HepG2 (cell line): ENCODE measurements at regions not wholly inside any gene's neighbourhood (a gene's known extent, or its start where the extent isn't known, plus 50 kb on each side); places are given as distances from the start of the nearest gene placed in this dataset.

Experiments used
- ATAC-seq: fragments of 200-7000 bp; cut with Tn5 transposase; 3 replicates; pipeline ENCODE4 v1.9.1; 2020; ENCODE audit warnings: mild to moderate bottlenecking, moderate library complexity
- BruUV-seq: library from RNA; stranded (reverse); fragments of 400-500 nt; replicated peaks from 2 replicates; lab custom pipeline; 2021; lab: Mats Ljungman, UMichigan
- CTCF ChIA-PET: fragments of 300-600 bp; formaldehyde crosslinking; extraction: SDS; loops from one replicate; lab custom pipeline; 2021; ENCODE audit warnings: low total read pairs, inconsistent platforms, low intra/inter-chr PET ratio; lab: Yijun Ruan, JAX
- POLR2A ChIA-PET: fragments of 350-600 bp; sonication (Branson Sonifier 250); formaldehyde crosslinking; loops from one replicate; lab custom pipeline; 2020; ENCODE audit warnings: antibody characterized with exemption, inconsistent platforms; lab: Yijun Ruan, JAX
- DNase-seq: peaks from one replicate; pipeline ENCODE4 v3.0.0-alpha.2; 2015; ENCODE audit warnings: low spot score
- FAIRE-seq: peaks from 3 replicates; lab custom pipeline; 2011; peaks lifted over from hg19 to GRCh38; lab: Jason Lieb, UNC
- H2AFZ ChIP-seq: one replicate; pipeline ENCODE4 v1.6.1; 2011; ENCODE audit warnings: low read length, inconsistent platforms
- H3K27ac ChIP-seq: fragments of 300-600 bp; 3 replicates; pipeline ENCODE4 v1.8.0; 2011; ENCODE audit warnings: mixed run types, mild to moderate bottlenecking, mixed read lengths, low read length, inconsistent platforms; ENCODE audit not compliant: insufficient read depth; ENCODE audit errors: extremely low read length
- H3K27me3 ChIP-seq, 2 experiments: fragments of 200-600 bp in 1 of 2; 2 replicates in 1 of 2; 3 replicates in 1 of 2; pipeline versions ENCODE4 v1.6.0 to v1.8.0; 2011; ENCODE audit warnings: low read length in 2 of 2, mild to moderate bottlenecking in 2 of 2, moderate library complexity in 2 of 2, inconsistent platforms in 1 of 2; ENCODE audit not compliant: insufficient read depth in 2 of 2, control insufficient read depth in 1 of 2
- H3K36me3 ChIP-seq, 2 experiments: fragments of 200-600 bp in 1 of 2; replicated peaks in 1 of 2; 2 replicates in 1 of 2; 3 replicates in 1 of 2; pipeline versions ENCODE4 v1.5.1 to v1.8.0; 2011; ENCODE audit warnings: low read length in 2 of 2, inconsistent platforms in 1 of 2; ENCODE audit not compliant: insufficient read depth in 2 of 2, control insufficient read depth in 1 of 2
- H3K4me1 ChIP-seq: 2 replicates; pipeline ENCODE4 v1.5.1; 2012; ENCODE audit warnings: low read length, inconsistent platforms; ENCODE audit not compliant: insufficient read depth
- H3K4me2 ChIP-seq: 2 replicates; pipeline ENCODE4 v1.6.0; 2011; ENCODE audit warnings: low read depth, low read length, inconsistent platforms
- H3K4me3 ChIP-seq, 3 experiments: fragments of 200-600 bp in 1 of 3; sonication (generic), shearing (Covaris generic) in 1 of 3; replicated peaks in 1 of 3; 2 replicates each; pipeline ENCODE4 v1.5.1; 2011 to 2016; ENCODE audit warnings: low read length in 3 of 3, inconsistent platforms in 2 of 3, low read depth in 2 of 3, mild to moderate bottlenecking in 2 of 3, control low read depth in 1 of 3, mixed read lengths in 1 of 3; ENCODE audit not compliant: insufficient read depth in 1 of 3
- H3K79me2 ChIP-seq: one replicate; pipeline ENCODE4 v1.6.1; 2011; ENCODE audit warnings: low read length, inconsistent platforms; ENCODE audit not compliant: insufficient read depth
- H3K9ac ChIP-seq: 2 replicates; pipeline ENCODE4 v1.6.0; 2011; ENCODE audit warnings: mild to moderate bottlenecking, low read depth, low read length, inconsistent platforms; ENCODE audit not compliant: insufficient read depth
- H3K9me3 ChIP-seq: 2 replicates; pipeline ENCODE4 v1.5.1; 2012; ENCODE audit warnings: mild to moderate bottlenecking, low read length
- H4K20me1 ChIP-seq: 2 replicates; pipeline ENCODE4 v1.6.0; 2011; ENCODE audit warnings: inconsistent platforms, mild to moderate bottlenecking, low read length, moderate library complexity; ENCODE audit not compliant: insufficient read depth
- MED8 ChIP-seq: sonication (generic); formaldehyde crosslinking; IDR thresholded peaks from 2 replicates; pipeline ENCODE4 v1.8.1; 2023; ENCODE audit warnings: mild to moderate bottlenecking, missing genetic modification reagents; ENCODE audit not compliant: insufficient replicate concordance
- MXD3 ChIP-seq: IDR thresholded peaks from 2 replicates; pipeline ENCODE4 v1.6.1; 2016; ENCODE audit warnings: mild to moderate bottlenecking, missing biosample characterization, missing genetic modification reagents
- NFE2L2 ChIP-seq: fragments of 150-350 bp; IDR thresholded peaks from 2 replicates; pipeline ENCODE4 v1.6.1; 2014; ENCODE audit warnings: low read length
- SMC3 ChIP-seq: IDR thresholded peaks from 2 replicates; pipeline ENCODE4 v1.6.1; 2011; ENCODE audit warnings: low read length, improper control_type of control experiment
- ZNF670 ChIP-seq: sonication (generic); formaldehyde crosslinking; IDR thresholded peaks from 2 replicates; pipeline ENCODE4 v1.8.0; 2022; ENCODE audit warnings: mild to moderate bottlenecking, missing genetic modification reagents, borderline replicate concordance
- ZNF75D ChIP-seq: sonication (generic); formaldehyde crosslinking; IDR thresholded peaks from 2 replicates; pipeline ENCODE4 v1.8.1; 2023; ENCODE audit warnings: missing genetic modification reagents, mild to moderate bottlenecking, borderline replicate concordance
- in situ Hi-C: cut with HindIII; loops from 2 replicates; pipeline ENCODE4 v1.10.0; 2017; ENCODE audit warnings: low pct_unique_long_range_greater_than_20kb; ENCODE audit not compliant: extremely low pct_ligation_motif_present
- intact Hi-C: fragments of 100-400 bp; cut with micrococcal nuclease; formaldehyde crosslinking; loops from one replicate; pipeline ENCODE4 v1.10.0; 2022; ENCODE audit not compliant: unreplicated experiment

- intact Hi-C loops, result no loop called here
- H4K20me1 ChIP-seq, result no peaks in the 10 kb centered on the region
- H3K79me2 ChIP-seq, result no peaks in the 10 kb centered on the region
- H3K36me3 ChIP-seq, result peaks cover 4 to 12% of the 10 kb centered on the region in 2 experiments; a peak in 3 of 5 replicates
- TF ChIP-seq SMC3, result no peak
- TF ChIP-seq ZNF670 (CRISPR knock-in tag), result no peak
- TF ChIP-seq MED8, result no peak
- no peak for TF ChIP-seq ZNF75D (CRISPR knock-in tag)
- no peak for TF ChIP-seq NFE2L2
- no peak for TF ChIP-seq MXD3
- H3K4me3 ChIP-seq, result no peak overlapping the region
- no peak overlapping the region for H3K4me2 ChIP-seq
- no peak overlapping the region for H2AFZ ChIP-seq
- ATAC-seq (no peak), DNase-seq (no peak), FAIRE-seq (no peak)
- no peak overlapping the region for H3K9ac ChIP-seq
- ChIA-PET CTCF (no interaction called here), POLR2A (no interaction called here)
- no peaks in the 10 kb centered on the region for H3K4me1 ChIP-seq
- H3K27me3 ChIP-seq, result no peaks in the 10 kb centered on the region
- in situ Hi-C loops, result no loop called here
- no peaks in the 10 kb centered on the region for H3K9me3 ChIP-seq
- BruUV-seq, result no TSS peak
- H3K27ac ChIP-seq, result no peak overlapping the region
Measured at GRCh38 chr12:100043631-100044030, 58.9 kb upstream of the ANKS1B start.
